H1 (cell line): ENCODE measurements at regions not wholly inside any gene's neighbourhood (a gene's known extent, or its start where the extent isn't known, plus 50 kb on each side); places are given as distances from the start of the nearest gene placed in this dataset.

Experiments
- BCL11A ChIP-seq, 2 experiments: IDR thresholded peaks; one replicate each; pipeline ENCODE4 v1.6.1; 2011; ENCODE audit warnings: low read depth in 2 of 2, low read length in 2 of 2, mild to moderate bottlenecking in 2 of 2
- HDAC2 ChIP-seq, 2 experiments: fragments of 300-600 bp in 1 of 2; sonication (generic) in 1 of 2; IDR thresholded peaks; 2 replicates each; pipeline ENCODE4 v1.6.1; 2011 to 2012; ENCODE audit warnings: low read depth in 2 of 2, low read length in 2 of 2, mild to moderate bottlenecking in 2 of 2, moderate library complexity in 2 of 2, borderline replicate concordance in 1 of 2, inconsistent platforms in 1 of 2
- KDM5A ChIP-seq: fragments of 200-600 bp; IDR thresholded peaks from 2 replicates; pipeline ENCODE4 v1.7.1; 2012; ENCODE audit warnings: mild to moderate bottlenecking, low read length, inconsistent platforms, mixed read lengths
- TF ChIP-seq, protein P1 (sequence below): IDR thresholded peaks from 2 replicates; pipeline ENCODE4 v1.6.1; 2011; ENCODE audit warnings: low read length, improper control_type of control experiment

DNA sequence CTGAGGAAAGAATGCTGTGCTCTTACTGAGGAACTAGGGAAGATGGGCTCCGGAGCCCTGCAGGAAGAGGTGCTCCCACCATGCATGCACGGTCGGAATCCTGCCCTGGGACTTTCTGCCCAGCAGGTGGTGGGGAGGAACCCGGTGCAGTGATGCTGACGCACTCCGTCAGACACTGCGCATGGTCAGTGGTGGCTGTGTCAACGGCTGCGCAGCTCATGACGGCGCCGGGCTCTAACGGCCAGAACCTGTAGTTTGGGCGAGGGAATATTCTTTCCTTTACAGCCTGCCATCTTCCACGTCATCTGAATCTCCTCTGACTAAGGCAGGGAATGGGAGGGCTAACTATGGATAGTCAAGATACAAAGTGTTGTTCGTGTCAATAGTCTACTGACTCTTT lies 189.2 kb upstream of the MGMT start (continued):
- TF ChIP-seq BCL11A (IDR thresholded peaks at IDR 0.05; ENCODE audit: low read depth in 2 of 2, low read length in 2 of 2) (no peak), HDAC2 (IDR thresholded peaks at IDR 0.05; ENCODE audit: borderline replicate concordance in 1 of 2, low read depth in 2 of 2, low read length in 2 of 2) (no peak), KDM5A (no peak)
- TF ChIP-seq, protein P1, sequence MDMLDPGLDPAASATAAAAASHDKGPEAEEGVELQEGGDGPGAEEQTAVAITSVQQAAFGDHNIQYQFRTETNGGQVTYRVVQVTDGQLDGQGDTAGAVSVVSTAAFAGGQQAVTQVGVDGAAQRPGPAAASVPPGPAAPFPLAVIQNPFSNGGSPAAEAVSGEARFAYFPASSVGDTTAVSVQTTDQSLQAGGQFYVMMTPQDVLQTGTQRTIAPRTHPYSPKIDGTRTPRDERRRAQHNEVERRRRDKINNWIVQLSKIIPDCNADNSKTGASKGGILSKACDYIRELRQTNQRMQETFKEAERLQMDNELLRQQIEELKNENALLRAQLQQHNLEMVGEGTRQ = no peak
